ENCODE measurements at regions not wholly inside any gene's neighbourhood (a gene's known extent, or its start where the extent isn't known, plus 50 kb on each side); places are given as distances from the start of the nearest gene placed in this dataset.
A peak's percentile ranks its signal among the peaks of the same experiment; 100 is the strongest.
"Not testable (repeated sequence)": the region's sequence is repeated elsewhere in the genome, so short reads cannot be mapped to it uniquely, and the experiment has no call there.

GRCh38 chr2:4884117-4884571 is 808.0 kb upstream of the SOX11 start:
- intact Hi-C loops (cut with DNase I), result no loop called here
- DNase-seq, result peak in 1 of 10 donors; percentile 80

- intact Hi-C loops (cut with DNase I), result no loop called here
- no peak for DNase-seq
Observed at GRCh38 chr2:4891394-4891793, 800.8 kb upstream of the SOX11 start.

- intact Hi-C loops (cut with DNase I), result no loop called here
- DNase-seq, result no peak
Observed at GRCh38 chr2:4895371-4895770, 796.8 kb upstream of the SOX11 start.

GRCh38 chr2:4898706-4899105 is 793.5 kb upstream of the SOX11 start:
- intact Hi-C loops (cut with DNase I), result no loop called here

GRCh38 chr2:4900242-4900641 is 791.9 kb upstream of the SOX11 start:
- intact Hi-C loops (cut with DNase I), result no loop called here
- no peak for DNase-seq

More at GRCh38 chr2:4898706-4899105, 793.5 kb upstream of the SOX11 start:
- DNase-seq, result no peak

- intact Hi-C loops (cut with DNase I), result no loop called here
Observed at GRCh38 chr2:4900861-4901770, 791.1 kb upstream of the SOX11 start.

GRCh38 chr2:4903656-4904348 is 788.4 kb upstream of the SOX11 start:
- peak in 5 of 10 donors; percentile 12 to 85 (median 58) for DNase-seq

More at GRCh38 chr2:4900861-4901770, 791.1 kb upstream of the SOX11 start:
- peak in 2 of 10 donors; percentile 50 to 73 for DNase-seq

GRCh38 chr2:4908461-4908860 is 783.7 kb upstream of the SOX11 start:
- DNase-seq, result no peak
- intact Hi-C loops (cut with DNase I), result no loop called here

More at GRCh38 chr2:4903656-4904348, 788.4 kb upstream of the SOX11 start:
- intact Hi-C loops (cut with DNase I), result no loop called here

- DNase-seq, result no peak
- intact Hi-C loops (cut with DNase I), result no loop called here
Observed at GRCh38 chr2:4909346-4910009, 782.7 kb upstream of the SOX11 start.

GRCh38 chr2:4914036-4914435 is 778.1 kb upstream of the SOX11 start:
- intact Hi-C loops (cut with DNase I), result no loop called here
- DNase-seq, result no peak

- DNase-seq, result no peak
- intact Hi-C loops (cut with DNase I), result no loop called here
Observed at GRCh38 chr2:4914551-4914950, 777.6 kb upstream of the SOX11 start.

- intact Hi-C loops (cut with DNase I), result no loop called here
Observed at GRCh38 chr2:4915357-4915756, 776.8 kb upstream of the SOX11 start.

GRCh38 chr2:4916094-4916493 is 776.1 kb upstream of the SOX11 start:
- intact Hi-C loops (cut with DNase I), result no loop called here
- DNase-seq, result no peak

More at GRCh38 chr2:4915357-4915756, 776.8 kb upstream of the SOX11 start:
- no peak for DNase-seq

- intact Hi-C loops (cut with DNase I), result no loop called here
- DNase-seq, result no peak
Observed at GRCh38 chr2:4930704-4931103, 761.5 kb upstream of the SOX11 start.

GRCh38 chr2:4931721-4932365 is 760.3 kb upstream of the SOX11 start:
- DNase-seq, result no peak
- intact Hi-C loops (cut with DNase I), result no loop called here

- DNase-seq, result peak in 1 of 10 donors; percentile 66
- intact Hi-C loops (cut with DNase I), result not testable (repeated sequence)
Observed at GRCh38 chr2:4935291-4935690, 756.9 kb upstream of the SOX11 start.

- DNase-seq, result no peak
- intact Hi-C loops (cut with DNase I), result no loop called here
Observed at GRCh38 chr2:4937550-4937949, 754.6 kb upstream of the SOX11 start.

- intact Hi-C loops (cut with DNase I), result no loop called here
- DNase-seq, result no peak
Observed at GRCh38 chr2:4938206-4938605, 754.0 kb upstream of the SOX11 start.

GRCh38 chr2:4942441-4942840 is 749.7 kb upstream of the SOX11 start:
- intact Hi-C loops (cut with DNase I), result no loop called here
- DNase-seq, result no peak

GRCh38 chr2:4947911-4948310 is 744.3 kb upstream of the SOX11 start:
- intact Hi-C loops (cut with DNase I), result no loop called here
- no peak for DNase-seq

All from posterior cingulate gyrus (tissue), 11 donors.